Colonic mucosa (tissue), 4 donors: ENCODE measurements at regions not wholly inside any gene's neighbourhood (a gene's known extent, or its start where the extent isn't known, plus 50 kb on each side); places are given as distances from the start of the nearest gene placed in this dataset.

Experiments
- DNase-seq: peaks from one replicate; pipeline ENCODE4 v3.0.0-alpha.2; 2020
- H3K27ac ChIP-seq: fragments of 200-600 bp; one replicate; pipeline ENCODE4 v1.8.0; 2021
- H3K27me3 ChIP-seq: fragments of 200-600 bp; one replicate; pipeline ENCODE4 v1.8.0; 2021
- H3K36me3 ChIP-seq: fragments of 200-600 bp; one replicate; pipeline ENCODE4 v1.8.0; 2021
- H3K4me1 ChIP-seq: fragments of 200-600 bp; one replicate; pipeline ENCODE4 v1.8.0; 2021; ENCODE audit warnings: mild to moderate bottlenecking
- H3K4me3 ChIP-seq: fragments of 200-600 bp; one replicate; pipeline ENCODE4 v1.8.0; 2021
- H3K9ac ChIP-seq, 2 donors: one replicate each; pipeline ENCODE4 v1.7.0; 2013; ENCODE audit warnings: control low read depth in 2 of 2, low read depth in 2 of 2, low read length in 2 of 2
- H3K9me3 ChIP-seq: fragments of 200-600 bp; one replicate; pipeline ENCODE4 v1.8.0; 2021
- intact Hi-C: fragments of 100-400 bp; cut with DNase I; formaldehyde crosslinking; loops from one replicate; pipeline ENCODE4 v1.14.1; 2022
- TF ChIP-seq, protein P1 (sequence below): fragments of 200-600 bp; IDR thresholded peaks from one replicate; pipeline ENCODE4 v1.8.0; 2022; ENCODE audit warnings: antibody characterized with exemption, mild to moderate bottlenecking
- donor health status: healthy.
- donor health status: DM: no; HTN: no; CAD: no.
- donor health status: DM: no; HTN: no; CAD: no.

DNA sequence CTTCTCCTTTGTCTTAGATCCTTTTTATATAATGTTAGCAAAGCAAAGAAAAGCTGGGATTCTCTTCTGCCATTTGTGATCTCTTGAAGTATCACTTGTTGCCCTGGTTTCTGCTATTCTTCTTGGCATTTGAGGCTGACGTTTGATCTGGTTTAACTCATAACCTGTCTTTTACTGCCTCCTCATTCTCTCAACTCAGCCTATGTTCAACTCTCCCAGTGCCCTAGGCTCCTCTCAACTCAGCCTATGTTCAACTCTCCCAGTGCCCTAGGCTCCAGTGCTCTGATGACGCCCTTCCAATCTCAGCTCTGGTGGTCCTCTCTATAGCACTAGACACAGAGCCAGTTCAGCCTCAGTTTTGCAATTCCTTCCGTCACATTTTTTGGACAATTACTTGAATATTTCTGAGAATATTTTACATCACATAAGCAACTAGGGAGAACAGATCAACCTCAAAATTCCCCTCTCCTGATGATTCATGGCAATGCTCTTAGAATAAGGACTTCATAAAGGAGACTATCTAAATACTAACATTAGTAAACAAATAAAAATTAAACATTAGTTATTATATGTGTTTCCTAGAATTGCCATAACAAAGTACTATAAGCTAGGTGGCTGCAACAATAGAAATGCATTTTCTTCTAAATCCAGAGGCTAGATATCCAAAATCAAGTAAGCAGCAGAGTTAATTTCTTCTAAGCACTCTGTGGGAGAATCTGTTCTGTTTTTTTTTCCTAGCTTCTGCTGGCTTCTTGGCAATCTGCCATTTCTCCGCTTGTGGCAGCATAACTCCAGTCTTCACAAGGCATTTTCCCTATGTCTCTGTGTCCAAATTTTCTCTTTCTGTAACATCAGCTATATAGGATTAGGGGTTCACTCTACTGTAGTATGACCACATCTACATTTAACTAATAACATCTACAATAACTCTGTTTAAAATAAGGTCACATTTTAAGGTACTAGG is 662.1 kb upstream of the FTMT start:
- intact Hi-C loops, result no loop called here

DNA sequence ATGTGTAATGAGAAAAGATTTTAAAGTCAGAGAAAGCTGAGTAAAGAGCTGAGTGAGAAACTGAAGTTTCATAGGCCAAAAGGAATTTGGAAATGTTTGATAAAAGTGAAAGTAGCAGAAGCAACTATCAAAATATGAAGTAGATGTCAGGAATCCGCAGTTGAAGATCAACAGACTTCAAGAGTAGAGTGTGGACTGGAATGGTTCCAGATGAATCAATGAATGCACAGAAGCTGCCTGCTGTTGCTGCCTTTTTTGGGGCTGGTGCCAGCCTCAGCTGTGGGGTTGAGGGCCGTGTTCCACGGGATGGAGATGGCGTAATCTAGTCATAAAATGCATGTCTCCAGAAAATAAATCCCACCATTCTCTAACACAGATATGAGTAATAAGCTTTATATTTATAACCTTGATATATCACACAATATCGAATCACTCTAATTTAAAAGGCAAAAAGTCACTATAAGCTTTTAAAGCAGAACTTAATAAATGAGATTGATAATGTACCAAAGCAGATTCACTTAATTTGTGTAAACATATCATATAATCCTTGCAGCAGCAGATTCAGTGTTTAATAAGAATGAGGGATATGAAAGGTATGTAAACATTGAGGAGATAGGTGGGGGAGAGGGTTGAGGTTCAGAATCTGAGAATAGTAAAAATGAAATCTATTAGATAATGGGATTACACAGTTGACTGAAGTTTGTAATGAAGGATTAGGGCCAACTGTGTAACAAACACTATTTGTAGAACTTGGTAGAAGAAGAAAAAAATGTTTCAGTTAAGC is 652.3 kb upstream of the FTMT start:
- no peaks in the 10 kb centered on the region for H3K27me3 ChIP-seq
- no peaks in the 10 kb centered on the region for H3K4me1 ChIP-seq
- no peak overlapping the region for H3K9ac ChIP-seq
- no peak overlapping the region for H3K27ac ChIP-seq
- H3K4me3 ChIP-seq, result no peak overlapping the region
- intact Hi-C loops, result no loop called here
- no peak for DNase-seq
- no peaks in the 10 kb centered on the region for H3K36me3 ChIP-seq
- H3K9me3 ChIP-seq, result no peaks in the 10 kb centered on the region
- TF ChIP-seq, protein P1, sequence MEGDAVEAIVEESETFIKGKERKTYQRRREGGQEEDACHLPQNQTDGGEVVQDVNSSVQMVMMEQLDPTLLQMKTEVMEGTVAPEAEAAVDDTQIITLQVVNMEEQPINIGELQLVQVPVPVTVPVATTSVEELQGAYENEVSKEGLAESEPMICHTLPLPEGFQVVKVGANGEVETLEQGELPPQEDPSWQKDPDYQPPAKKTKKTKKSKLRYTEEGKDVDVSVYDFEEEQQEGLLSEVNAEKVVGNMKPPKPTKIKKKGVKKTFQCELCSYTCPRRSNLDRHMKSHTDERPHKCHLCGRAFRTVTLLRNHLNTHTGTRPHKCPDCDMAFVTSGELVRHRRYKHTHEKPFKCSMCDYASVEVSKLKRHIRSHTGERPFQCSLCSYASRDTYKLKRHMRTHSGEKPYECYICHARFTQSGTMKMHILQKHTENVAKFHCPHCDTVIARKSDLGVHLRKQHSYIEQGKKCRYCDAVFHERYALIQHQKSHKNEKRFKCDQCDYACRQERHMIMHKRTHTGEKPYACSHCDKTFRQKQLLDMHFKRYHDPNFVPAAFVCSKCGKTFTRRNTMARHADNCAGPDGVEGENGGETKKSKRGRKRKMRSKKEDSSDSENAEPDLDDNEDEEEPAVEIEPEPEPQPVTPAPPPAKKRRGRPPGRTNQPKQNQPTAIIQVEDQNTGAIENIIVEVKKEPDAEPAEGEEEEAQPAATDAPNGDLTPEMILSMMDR, result no peak

More for the DNA sequence above, 662.1 kb upstream of the FTMT start:
- Histone ChIP-seq H3K9me3 (no peaks in the 10 kb centered on the region), H3K36me3 (no peaks in the 10 kb centered on the region), H3K4me3 (no peak overlapping the region), H3K27me3 (no peaks in the 10 kb centered on the region), H3K27ac (no peak overlapping the region), H3K9ac (no peak overlapping the region), H3K4me1 (no peaks in the 10 kb centered on the region)
- TF ChIP-seq, protein P1, result no peak
- DNase-seq, result no peak

GRCh38 chr5:121218086-121218485 is 633.6 kb upstream of the FTMT start:
- no peak overlapping the region for H3K4me3 ChIP-seq
- intact Hi-C loops, result no loop called here

DNA sequence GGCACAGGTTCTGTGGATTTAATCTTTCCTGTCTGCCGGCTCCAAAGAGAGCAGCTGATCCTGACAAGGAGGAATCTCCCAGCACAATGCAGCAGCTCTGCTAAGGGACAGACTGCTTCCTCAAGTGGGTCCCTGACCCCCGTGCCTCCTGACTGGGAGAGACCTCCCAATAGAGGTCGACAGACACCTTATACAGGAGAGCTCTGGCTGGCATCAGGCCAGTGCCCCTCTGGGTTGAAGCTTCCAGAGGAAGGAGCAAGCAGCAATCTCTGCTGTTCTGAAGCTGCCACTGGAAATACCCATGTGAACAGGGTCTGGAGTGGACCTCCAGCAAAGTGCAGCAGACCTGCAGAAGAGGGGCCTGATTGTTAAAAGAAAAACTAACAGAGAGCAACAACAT is 630.2 kb upstream of the FTMT start:
- no peak for DNase-seq
- TF ChIP-seq, protein P1, result no peak

More at GRCh38 chr5:121218086-121218485, 633.6 kb upstream of the FTMT start:
- no peak for DNase-seq
- Histone ChIP-seq H3K4me1 (no peaks in the 10 kb centered on the region), H3K27me3 (no peaks in the 10 kb centered on the region), H3K27ac (no peak overlapping the region), H3K9ac (no peak overlapping the region), H3K9me3 (no peaks in the 10 kb centered on the region), H3K36me3 (no peaks in the 10 kb centered on the region)
- TF ChIP-seq, protein P1, result no peak

GRCh38 chr5:121226765-121227164 is 624.9 kb upstream of the FTMT start:
- TF ChIP-seq, protein P1, result no peak
- DNase-seq, result no peak
- Histone ChIP-seq H3K9ac (no peak overlapping the region), H3K36me3 (no peaks in the 10 kb centered on the region), H3K4me1 (no peaks in the 10 kb centered on the region), H3K4me3 (no peak overlapping the region), H3K27ac (no peak overlapping the region), H3K9me3 (no peaks in the 10 kb centered on the region), H3K27me3 (no peaks in the 10 kb centered on the region)
- intact Hi-C loops, result no loop called here

More for the DNA sequence above, 630.2 kb upstream of the FTMT start:
- no peaks in the 10 kb centered on the region for H3K4me1 ChIP-seq
- no peak overlapping the region for H3K27ac ChIP-seq
- H3K36me3 ChIP-seq, result no peaks in the 10 kb centered on the region
- H3K9me3 ChIP-seq, result no peaks in the 10 kb centered on the region
- no peak overlapping the region for H3K9ac ChIP-seq
- intact Hi-C loops, result no loop called here
- no peaks in the 10 kb centered on the region for H3K27me3 ChIP-seq
- no peak overlapping the region for H3K4me3 ChIP-seq
